OCI-LY1 (cell line): ENCODE measurements at regions not wholly inside any gene's neighbourhood (a gene's known extent, or its start where the extent isn't known, plus 50 kb on each side); places are given as distances from the start of the nearest gene placed in this dataset.

Source experiments
- CTCF ChIP-seq: fragments of 200-600 bp; sonication (generic), shearing (Covaris generic); IDR thresholded peaks from 2 replicates; pipeline ENCODE4 v1.5.1; 2017; ENCODE audit warnings: mild to moderate bottlenecking, antibody characterized with exemption, low read length, moderate library complexity, mixed read lengths
- EZH2 ChIP-seq: fragments of 200-600 bp; sonication (generic), shearing (Covaris generic); IDR thresholded peaks from 2 replicates; pipeline ENCODE4 v1.8.0; 2017; ENCODE audit warnings: borderline replicate concordance, mixed run types, mild to moderate bottlenecking, antibody characterized with exemption, low read length, moderate library complexity, mixed read lengths

- TF ChIP-seq CTCF, result no peak
- TF ChIP-seq EZH2, result no peak
Observed at GRCh38 chr6:14865531-14866100, 380.3 kb upstream of the JARID2 start.
